Activated CD4-positive, alpha-beta memory T cell treated with anti-CD3 and anti-CD28 coated beads for 36 hours (primary cell): ENCODE measurements at regions not wholly inside any gene's neighbourhood (a gene's known extent, or its start where the extent isn't known, plus 50 kb on each side); places are given as distances from the start of the nearest gene placed in this dataset.

Source experiments
- CTCF ChIA-PET: fragments of 350-600 bp; sonication (Branson Sonifier 250); formaldehyde crosslinking; loops from one replicate; lab custom pipeline; 2021; ENCODE audit warnings: antibody characterized with exemption, inconsistent platforms; lab: Charles Lee
- POLR2A ChIA-PET: fragments of 350-600 bp; sonication (Branson Sonifier 250); formaldehyde crosslinking; loops from one replicate; lab custom pipeline; 2021; ENCODE audit warnings: antibody characterized with exemption; lab: Charles Lee
- DNase-seq: peaks from one replicate; pipeline ENCODE4 v3.0.0-alpha.2; 2020
- H3K27ac Mint-ChIP-seq: one replicate; pipeline ENCODE4 v1.8.0; 2021; ENCODE audit warnings: mixed read lengths
- H3K27me3 Mint-ChIP-seq: one replicate; pipeline ENCODE4 v1.8.0; 2021; ENCODE audit warnings: mixed read lengths
- H3K36me3 Mint-ChIP-seq: one replicate; pipeline ENCODE4 v1.8.0; 2021; ENCODE audit warnings: mixed read lengths
- H3K4me1 Mint-ChIP-seq: one replicate; pipeline ENCODE4 v1.8.0; 2021; ENCODE audit warnings: low read depth, mixed read lengths
- H3K4me3 Mint-ChIP-seq: one replicate; pipeline ENCODE4 v1.8.0; 2021; ENCODE audit warnings: mild to moderate bottlenecking, mixed read lengths
- H3K9me3 Mint-ChIP-seq: one replicate; pipeline ENCODE4 v1.8.0; 2021; ENCODE audit warnings: mixed read lengths
- intact Hi-C: fragments of 100-400 bp; cut with micrococcal nuclease; formaldehyde crosslinking; loops from one replicate; pipeline ENCODE4 v1.15.1; 2023

- intact Hi-C loops: no loop called here
- CTCF ChIA-PET: no interaction called here
- no peak overlapping the region for H3K4me3 Mint-ChIP-seq
Observed at GRCh38 chr5:112112346-112112745, 306.7 kb downstream of the EPB41L4A start.

GRCh38 chr5:112109331-112110007 is 309.6 kb downstream of the EPB41L4A start:
- H3K4me1 Mint-ChIP-seq: no peaks in the 10 kb centered on the region
- ChIA-PET CTCF (no interaction called here), POLR2A (interaction anchor here (0.6 kb wide), 1 partner anchor 14 kb away, joined by 3 read pairs; no protein-coding TSS in a partner anchor)
- no peak overlapping the region for H3K27ac Mint-ChIP-seq
- no peak for DNase-seq
- no peaks in the 10 kb centered on the region for H3K36me3 Mint-ChIP-seq
- intact Hi-C loops: no loop called here
- H3K27me3 Mint-ChIP-seq: peaks cover 4% of the 10 kb centered on the region
- H3K9me3 Mint-ChIP-seq: no peaks in the 10 kb centered on the region
- no peak overlapping the region for H3K4me3 Mint-ChIP-seq

More at GRCh38 chr5:112112346-112112745, 306.7 kb downstream of the EPB41L4A start:
- Mint-ChIP-seq H3K9me3 (no peaks in the 10 kb centered on the region), H3K27ac (no peak overlapping the region), H3K4me1 (no peaks in the 10 kb centered on the region), H3K27me3 (peaks cover 8% of the 10 kb centered on the region), H3K36me3 (no peaks in the 10 kb centered on the region)
- POLR2A ChIA-PET: no interaction called here
- DNase-seq: no peak

- no peak overlapping the region for H3K27ac Mint-ChIP-seq
- POLR2A ChIA-PET: no interaction called here
- H3K36me3 Mint-ChIP-seq: no peaks in the 10 kb centered on the region
- no peaks in the 10 kb centered on the region for H3K4me1 Mint-ChIP-seq
- H3K4me3 Mint-ChIP-seq: no peak overlapping the region
- intact Hi-C loops: no loop called here
- no peaks in the 10 kb centered on the region for H3K9me3 Mint-ChIP-seq
- H3K27me3 Mint-ChIP-seq: peaks cover 4% of the 10 kb centered on the region
- CTCF ChIA-PET: interaction anchor here (0.6 kb wide), 1 partner anchor 575 kb away, joined by 3 read pairs; no protein-coding TSS in a partner anchor
- no peak for DNase-seq
Observed at GRCh38 chr5:112106878-112107277, 312.2 kb downstream of the EPB41L4A start.

- CTCF ChIA-PET: no interaction called here
Observed at GRCh38 chr5:112097768-112098167, 321.3 kb downstream of the EPB41L4A start.

GRCh38 chr5:112087222-112087621 is 330.2 kb upstream of the NREP start:
- CTCF ChIA-PET: no interaction called here
- Mint-ChIP-seq H3K36me3 (no peaks in the 10 kb centered on the region), H3K4me1 (no peaks in the 10 kb centered on the region), H3K9me3 (no peaks in the 10 kb centered on the region), H3K27me3 (peaks cover 2% of the 10 kb centered on the region), H3K27ac (no peak overlapping the region), H3K4me3 (no peak overlapping the region)
- intact Hi-C loops: no loop called here
- no peak for DNase-seq
- POLR2A ChIA-PET: no interaction called here

More at GRCh38 chr5:112097768-112098167, 321.3 kb downstream of the EPB41L4A start:
- no peak for DNase-seq
- H3K4me3 Mint-ChIP-seq: no peak overlapping the region
- H3K36me3 Mint-ChIP-seq: no peaks in the 10 kb centered on the region
- H3K27me3 Mint-ChIP-seq: peaks cover 4% of the 10 kb centered on the region
- peaks cover 3% of the 10 kb centered on the region for H3K9me3 Mint-ChIP-seq
- H3K27ac Mint-ChIP-seq: no peak overlapping the region
- intact Hi-C loops: no loop called here
- no peaks in the 10 kb centered on the region for H3K4me1 Mint-ChIP-seq
- POLR2A ChIA-PET: no interaction called here

DNA sequence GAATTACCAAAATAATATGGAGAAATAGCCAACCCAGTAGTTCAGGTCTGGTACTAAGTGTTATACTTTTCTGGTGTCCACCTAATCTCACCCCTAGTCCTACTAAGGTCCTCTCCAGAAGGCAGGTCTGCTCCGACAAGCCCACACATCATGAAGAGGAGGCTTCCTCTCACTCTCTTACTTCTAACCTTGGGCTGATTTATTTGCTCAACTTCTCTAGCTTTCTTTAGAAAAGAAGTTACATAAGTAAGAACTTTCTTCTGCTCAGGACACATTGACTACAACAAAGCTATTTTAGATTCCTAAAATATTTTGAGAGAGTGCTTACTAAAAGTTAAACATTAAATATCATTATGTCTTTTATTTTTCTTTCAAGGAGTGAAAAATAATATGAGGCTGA is 329.7 kb upstream of the NREP start:
- intact Hi-C loops: no loop called here

GRCh38 chr5:112084149-112084548 is 327.2 kb upstream of the NREP start:
- ChIA-PET POLR2A (no interaction called here), CTCF (no interaction called here)
- Mint-ChIP-seq H3K27ac (no peak overlapping the region), H3K9me3 (no peaks in the 10 kb centered on the region), H3K4me1 (no peaks in the 10 kb centered on the region), H3K36me3 (no peaks in the 10 kb centered on the region), H3K27me3 (peaks cover 2% of the 10 kb centered on the region), H3K4me3 (no peak overlapping the region)
- intact Hi-C loops: no loop called here
- DNase-seq: no peak

More for the DNA sequence above, 329.7 kb upstream of the NREP start:
- CTCF ChIA-PET: no interaction called here
- POLR2A ChIA-PET: no interaction called here
- Mint-ChIP-seq H3K27me3 (peaks cover 2% of the 10 kb centered on the region), H3K4me3 (no peak overlapping the region), H3K4me1 (no peaks in the 10 kb centered on the region), H3K36me3 (no peaks in the 10 kb centered on the region), H3K27ac (no peak overlapping the region), H3K9me3 (no peaks in the 10 kb centered on the region)
- no peak for DNase-seq

GRCh38 chr5:112083623-112084022 is 326.6 kb upstream of the NREP start:
- DNase-seq: no peak
- POLR2A ChIA-PET: no interaction called here
- intact Hi-C loops: no loop called here

GRCh38 chr5:112077180-112077579 is 320.2 kb upstream of the NREP start:
- intact Hi-C loops: no loop called here
- CTCF ChIA-PET: no interaction called here
- no peak overlapping the region for H3K27ac Mint-ChIP-seq
- peaks cover 5% of the 10 kb centered on the region for H3K27me3 Mint-ChIP-seq
- no peaks in the 10 kb centered on the region for H3K9me3 Mint-ChIP-seq
- H3K4me3 Mint-ChIP-seq: no peak overlapping the region
- H3K4me1 Mint-ChIP-seq: no peaks in the 10 kb centered on the region
- no peak for DNase-seq
- H3K36me3 Mint-ChIP-seq: no peaks in the 10 kb centered on the region
- POLR2A ChIA-PET: no interaction called here

More at GRCh38 chr5:112083623-112084022, 326.6 kb upstream of the NREP start:
- Mint-ChIP-seq H3K27ac (no peak overlapping the region), H3K9me3 (no peaks in the 10 kb centered on the region), H3K36me3 (no peaks in the 10 kb centered on the region), H3K4me1 (no peaks in the 10 kb centered on the region), H3K4me3 (no peak overlapping the region), H3K27me3 (peaks cover 2% of the 10 kb centered on the region)
- CTCF ChIA-PET: no interaction called here

GRCh38 chr5:112070022-112070421 is 313.0 kb upstream of the NREP start:
- no peak for DNase-seq
- peaks cover 2% of the 10 kb centered on the region for H3K27me3 Mint-ChIP-seq
- H3K4me3 Mint-ChIP-seq: no peak overlapping the region
- no peaks in the 10 kb centered on the region for H3K9me3 Mint-ChIP-seq
- intact Hi-C loops: no loop called here
- POLR2A ChIA-PET: no interaction called here
- CTCF ChIA-PET: no interaction called here
- H3K27ac Mint-ChIP-seq: no peak overlapping the region
- no peaks in the 10 kb centered on the region for H3K36me3 Mint-ChIP-seq
- no peaks in the 10 kb centered on the region for H3K4me1 Mint-ChIP-seq

- Mint-ChIP-seq H3K36me3 (no peaks in the 10 kb centered on the region), H3K9me3 (no peaks in the 10 kb centered on the region), H3K27me3 (peaks cover 2% of the 10 kb centered on the region), H3K27ac (no peak overlapping the region), H3K4me1 (no peaks in the 10 kb centered on the region), H3K4me3 (no peak overlapping the region)
- ChIA-PET CTCF (no interaction called here), POLR2A (no interaction called here)
- intact Hi-C loops: no loop called here
- DNase-seq: no peak
Observed at GRCh38 chr5:112069329-112069728, 312.3 kb upstream of the NREP start.

GRCh38 chr5:112068593-112068992 is 311.6 kb upstream of the NREP start:
- Mint-ChIP-seq H3K36me3 (no peaks in the 10 kb centered on the region), H3K9me3 (no peaks in the 10 kb centered on the region), H3K4me1 (no peaks in the 10 kb centered on the region), H3K4me3 (no peak overlapping the region), H3K27ac (no peak overlapping the region), H3K27me3 (peaks cover 2% of the 10 kb centered on the region)
- POLR2A ChIA-PET: no interaction called here
- intact Hi-C loops: no loop called here
- no peak for DNase-seq
- CTCF ChIA-PET: no interaction called here

DNA sequence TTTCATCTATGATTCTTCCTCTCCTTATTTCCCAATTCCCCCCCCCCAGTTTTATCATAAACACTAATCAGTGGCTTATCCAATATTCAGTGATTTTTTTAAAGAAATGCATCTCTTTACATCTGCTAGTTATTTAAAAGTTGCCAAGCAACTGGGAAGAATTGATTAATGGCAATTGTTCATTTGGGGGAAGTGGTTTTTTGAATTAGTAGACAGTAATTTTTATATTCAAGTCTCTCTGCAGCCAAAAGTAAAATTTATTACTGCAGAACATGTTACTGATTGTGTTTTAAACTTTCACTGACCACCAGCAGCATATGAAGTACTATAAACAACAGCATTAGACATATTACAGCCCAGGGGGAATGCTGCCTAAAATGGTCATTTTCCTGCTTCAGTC is 308.8 kb upstream of the NREP start:
- Mint-ChIP-seq H3K4me3 (no peak overlapping the region), H3K4me1 (no peaks in the 10 kb centered on the region), H3K27me3 (no peaks in the 10 kb centered on the region), H3K36me3 (no peaks in the 10 kb centered on the region), H3K27ac (no peak overlapping the region), H3K9me3 (no peaks in the 10 kb centered on the region)
- POLR2A ChIA-PET: no interaction called here
- CTCF ChIA-PET: no interaction called here
- intact Hi-C loops: no loop called here
- DNase-seq: no peak
